Heart left ventricle (tissue), 13 donors: ENCODE measurements at regions not wholly inside any gene's neighbourhood (a gene's known extent, or its start where the extent isn't known, plus 50 kb on each side); places are given as distances from the start of the nearest gene placed in this dataset.

Experiments used
- CTCF ChIP-seq, 12 donors: fragments of 200-600 bp; sonication (generic) in 4 of 12; IDR thresholded peaks; one replicate each; pipeline versions ENCODE4 v1.5.0 to v1.8.0; 2018 to 2022; ENCODE audit warnings: antibody characterized with exemption in 12 of 12, mild to moderate bottlenecking in 5 of 12
- POLR2A ChIP-seq, 2 donors: fragments of 450-650 bp; IDR thresholded peaks; one replicate each; pipeline ENCODE4 v1.6.1; 2017; ENCODE audit warnings: antibody characterized with exemption in 2 of 2, mild to moderate bottlenecking in 2 of 2, moderate library complexity in 2 of 2
- donor health status: ischemic (EF 13 %, LVEDD 7.1; RV severe dilation, severe dysfunction).
- donor health status: DM: no; HTN: yes; CAD: no.
- donor health status: DM: no; HTN: no; CAD: no.
- donor health status: ischemic (EF 25% LVEDD 6.9; RV normal size, moderate dysfunction).
- donor health status: ischemic (EF 25% LVEDD 5.7; RV mildly dilated, moderate dysfunction).
- donor health status: ischemic (EF 35%, LVEDD 5.7; RV mildly dilated, moderate dysfunction).
- donor health status: nonischemic (EF 11% LVEDD 7.7; RV severe dilation, severe dysfunction).
- donor health status: DM: yes; HTN: yes; CAD: no.
- donor health status: PGD.
- donor health status: ischemic (EF 29% LVEDD 5.4; RV normal size, mild dysfunction).
- donor health status: nonischemic (EF 23%, LVEDD 6.1; RV moderate dilation, normal function).

- no peak for TF ChIP-seq POLR2A (IDR thresholded peaks at IDR 0.05)
- no peak for TF ChIP-seq CTCF (IDR thresholded peaks at IDR 0.05)
Measured at GRCh38 chr4:151517896-151518295, 108.9 kb downstream of the FHIP1A start.
